Esophagus muscularis mucosa (tissue), 4 donors: ENCODE measurements at regions not wholly inside any gene's neighbourhood (a gene's known extent, or its start where the extent isn't known, plus 50 kb on each side); places are given as distances from the start of the nearest gene placed in this dataset.
"Not testable (repeated sequence)": the region's sequence is repeated elsewhere in the genome, so short reads cannot be mapped to it uniquely, and the experiment has no call there.

ENCODE experiments used
- DNase-seq: peaks from one replicate; pipeline ENCODE4 v3.0.0-alpha.2; 2017; ENCODE audit errors: extremely low spot score
- H3K27ac ChIP-seq, 4 donors: fragments of 200-600 bp; sonication (generic); replicated peaks in 1 of 4; 1 replicate in 3 of 4; 2 replicates in 1 of 4; pipeline ENCODE4 v1.5.1; 2016 to 2019; ENCODE audit warnings: mild to moderate bottlenecking in 1 of 4
- H3K27me3 ChIP-seq, 4 donors: fragments of 200-600 bp; sonication (generic); one replicate each; pipeline versions ENCODE4 v1.5.1 to v1.6.0; 2016 to 2019
- H3K36me3 ChIP-seq, 4 donors: fragments of 200-600 bp; sonication (generic); one replicate each; pipeline ENCODE4 v1.5.1; 2016 to 2019
- H3K4me1 ChIP-seq, 4 donors: fragments of 200-600 bp; sonication (generic); one replicate each; pipeline ENCODE4 v1.5.1; 2016 to 2019
- H3K4me3 ChIP-seq, 4 donors: fragments of 200-600 bp; sonication (generic); 1 replicate in 2 of 4; 2 replicates in 2 of 4; pipeline ENCODE4 v1.5.1; 2016 to 2019; ENCODE audit warnings: mild to moderate bottlenecking in 4 of 4, moderate library complexity in 1 of 4
- H3K9me3 ChIP-seq, 4 donors: fragments of 200-600 bp; sonication (generic); 1 replicate in 3 of 4; 2 replicates in 1 of 4; pipeline ENCODE4 v1.5.1; 2016 to 2019
- EP300 ChIP-seq: sonication (generic); formaldehyde crosslinking; IDR thresholded peaks from one replicate; pipeline ENCODE4 v1.6.1; 2017; ENCODE audit warnings: antibody characterized with exemption
- POLR2A ChIP-seq: fragments of 450-650 bp; IDR thresholded peaks from one replicate; pipeline ENCODE4 v1.6.1; 2017; ENCODE audit warnings: antibody characterized with exemption, moderate library complexity, mild to moderate bottlenecking, low read depth
- POLR2AphosphoS5 ChIP-seq, 2 donors: sonication (generic); formaldehyde crosslinking; IDR thresholded peaks; one replicate each; pipeline ENCODE4 v1.6.1; 2017; ENCODE audit warnings: antibody characterized with exemption in 2 of 2
- WGBS: methylation state at CpG from one replicate; pipeline ENCODE4 v1.1.5; 2018; 5-methylcytosine and 5-hydroxymethylcytosine counted together
- intact Hi-C: fragments of 100-400 bp; cut with DNase I; formaldehyde crosslinking; loops from one replicate; pipeline ENCODE4 v1.15.1; 2023
- TF ChIP-seq, protein P1 (sequence below), 3 experiments: fragments of 200-600 bp in 2 of 3; fragments of 450-650 bp in 1 of 3; sonication (generic) in 2 of 3; IDR thresholded peaks; one replicate each; pipeline ENCODE4 v1.5.1; 2017 to 2019; ENCODE audit warnings: antibody characterized with exemption in 3 of 3, mild to moderate bottlenecking in 2 of 3, moderate library complexity in 1 of 3

GRCh38 chrX:66760651-66761050 is 121.8 kb upstream of the EDA2R start:
- no peaks in the 10 kb centered on the region for H3K27me3 ChIP-seq
- no peaks in the 10 kb centered on the region for H3K36me3 ChIP-seq
- no peak for DNase-seq
- H3K4me3 ChIP-seq: no peak overlapping the region
- intact Hi-C loops: no loop called here
- TF ChIP-seq, protein P1, sequence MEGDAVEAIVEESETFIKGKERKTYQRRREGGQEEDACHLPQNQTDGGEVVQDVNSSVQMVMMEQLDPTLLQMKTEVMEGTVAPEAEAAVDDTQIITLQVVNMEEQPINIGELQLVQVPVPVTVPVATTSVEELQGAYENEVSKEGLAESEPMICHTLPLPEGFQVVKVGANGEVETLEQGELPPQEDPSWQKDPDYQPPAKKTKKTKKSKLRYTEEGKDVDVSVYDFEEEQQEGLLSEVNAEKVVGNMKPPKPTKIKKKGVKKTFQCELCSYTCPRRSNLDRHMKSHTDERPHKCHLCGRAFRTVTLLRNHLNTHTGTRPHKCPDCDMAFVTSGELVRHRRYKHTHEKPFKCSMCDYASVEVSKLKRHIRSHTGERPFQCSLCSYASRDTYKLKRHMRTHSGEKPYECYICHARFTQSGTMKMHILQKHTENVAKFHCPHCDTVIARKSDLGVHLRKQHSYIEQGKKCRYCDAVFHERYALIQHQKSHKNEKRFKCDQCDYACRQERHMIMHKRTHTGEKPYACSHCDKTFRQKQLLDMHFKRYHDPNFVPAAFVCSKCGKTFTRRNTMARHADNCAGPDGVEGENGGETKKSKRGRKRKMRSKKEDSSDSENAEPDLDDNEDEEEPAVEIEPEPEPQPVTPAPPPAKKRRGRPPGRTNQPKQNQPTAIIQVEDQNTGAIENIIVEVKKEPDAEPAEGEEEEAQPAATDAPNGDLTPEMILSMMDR (IDR thresholded peaks at IDR 0.05): no peak
- no peak for TF ChIP-seq POLR2AphosphoS5 (IDR thresholded peaks at IDR 0.05)
- no peak for TF ChIP-seq POLR2A
- TF ChIP-seq EP300: no peak
- H3K27ac ChIP-seq: no peak overlapping the region
- H3K4me1 ChIP-seq: no peaks in the 10 kb centered on the region
- H3K9me3 ChIP-seq: no peaks in the 10 kb centered on the region
- 67% methylated on average over 1 of the region's 1 CpG for WGBS

DNA sequence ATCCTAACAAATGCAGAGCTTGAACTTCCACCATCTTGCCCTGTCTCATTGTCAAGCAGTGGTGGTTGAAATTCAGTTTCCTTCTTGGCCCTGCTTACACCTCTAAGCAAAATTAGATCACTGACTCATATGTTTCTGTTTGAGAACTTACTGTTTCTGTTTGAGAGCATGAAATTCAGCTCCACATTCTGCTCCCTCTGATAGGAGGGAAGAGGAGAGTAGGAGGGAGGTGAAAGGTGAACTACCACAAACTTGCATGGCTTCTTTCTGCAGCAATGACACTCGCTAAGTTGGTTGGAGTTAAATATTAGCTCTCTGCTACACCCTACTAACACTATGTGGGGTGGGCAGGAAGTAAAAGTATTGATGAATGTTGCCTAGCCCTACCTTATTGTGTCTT is 117.8 kb upstream of the EDA2R start:
- Histone ChIP-seq H3K27me3 (no peaks in the 10 kb centered on the region), H3K4me1 (no peaks in the 10 kb centered on the region), H3K27ac (no peak overlapping the region), H3K36me3 (no peaks in the 10 kb centered on the region), H3K4me3 (no peak overlapping the region), H3K9me3 (no peaks in the 10 kb centered on the region)
- 56% methylated on average over 1 of the region's 1 CpG for WGBS
- TF ChIP-seq, protein P1 (IDR thresholded peaks at IDR 0.05): no peak
- no peak for TF ChIP-seq POLR2A
- TF ChIP-seq POLR2AphosphoS5 (IDR thresholded peaks at IDR 0.05): no peak
- TF ChIP-seq EP300: no peak
- intact Hi-C loops: no loop called here
- no peak for DNase-seq

DNA sequence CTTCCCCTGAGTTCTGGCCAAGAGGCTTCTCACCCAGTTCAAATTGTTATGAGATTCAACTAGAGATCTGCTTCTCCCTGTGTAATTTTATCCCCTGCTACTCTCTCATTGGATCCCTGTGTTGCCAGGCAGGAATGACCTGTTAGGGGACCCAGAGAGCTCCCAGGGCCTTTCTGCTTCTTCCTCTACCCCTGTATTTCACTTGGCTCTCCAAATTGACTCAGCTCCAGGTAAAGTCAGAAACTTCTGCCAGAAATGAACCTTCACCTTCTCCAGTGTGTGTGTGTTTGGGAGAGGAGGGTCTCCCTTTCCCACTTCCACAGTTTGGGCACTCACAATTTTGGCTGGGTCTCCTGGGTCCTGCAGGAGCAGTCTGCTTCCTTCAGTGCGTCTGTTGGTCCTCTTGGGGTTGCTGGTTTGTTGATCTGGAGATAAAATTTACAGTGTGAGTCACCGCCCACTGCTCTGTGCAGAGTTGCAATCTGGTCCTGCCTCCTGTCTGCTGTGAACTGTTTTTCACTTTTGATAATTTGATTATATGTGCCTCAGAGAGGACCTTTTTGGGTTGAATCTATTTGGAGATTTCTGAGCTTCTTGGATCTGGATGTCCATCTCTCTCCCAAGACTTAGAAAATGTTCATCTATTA is 112.4 kb upstream of the EDA2R start:
- intact Hi-C loops: no loop called here
- Histone ChIP-seq H3K27ac (no peak overlapping the region), H3K36me3 (no peaks in the 10 kb centered on the region), H3K4me1 (no peaks in the 10 kb centered on the region), H3K27me3 (no peaks in the 10 kb centered on the region), H3K4me3 (no peak overlapping the region), H3K9me3 (peaks cover 0 to 4% (median 0%) of the 10 kb centered on the region in 4 donors)
- no peak for TF ChIP-seq EP300
- no peak for TF ChIP-seq POLR2AphosphoS5 (IDR thresholded peaks at IDR 0.05)
- TF ChIP-seq POLR2A: no peak
- TF ChIP-seq, protein P1 (IDR thresholded peaks at IDR 0.05): no peak
- no peak for DNase-seq
- 56% methylated on average over 2 of the region's 2 CpGs for WGBS

DNA sequence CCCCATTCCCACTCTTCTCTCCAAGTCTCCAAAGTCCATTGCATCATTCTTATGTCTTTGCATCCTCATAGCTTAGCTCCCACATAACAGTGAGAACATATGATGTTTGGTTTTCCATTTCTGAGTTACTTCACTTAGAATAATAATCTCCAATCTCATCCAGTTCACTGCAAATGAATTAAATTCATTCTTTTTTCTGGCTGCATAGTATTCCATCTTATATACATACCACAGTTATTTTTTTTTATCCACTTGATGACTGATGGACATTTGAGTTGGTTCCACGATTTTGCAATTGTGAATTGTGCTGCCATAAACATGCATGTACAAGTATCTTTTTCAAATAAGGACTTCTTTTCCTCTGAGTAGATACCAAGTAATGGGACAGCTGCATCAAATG is 105.6 kb upstream of the EDA2R start:
- H3K27ac ChIP-seq, DNase-seq, H3K4me3 ChIP-seq, H3K27me3 ChIP-seq, H3K36me3 ChIP-seq, intact Hi-C loops, H3K4me1 ChIP-seq: not testable (repeated sequence)
- peaks cover 0 to 20% (median 0%) of the 10 kb centered on the region in 4 donors for H3K9me3 ChIP-seq
- 52% methylated on average over 1 of the region's 1 CpG for WGBS

DNA sequence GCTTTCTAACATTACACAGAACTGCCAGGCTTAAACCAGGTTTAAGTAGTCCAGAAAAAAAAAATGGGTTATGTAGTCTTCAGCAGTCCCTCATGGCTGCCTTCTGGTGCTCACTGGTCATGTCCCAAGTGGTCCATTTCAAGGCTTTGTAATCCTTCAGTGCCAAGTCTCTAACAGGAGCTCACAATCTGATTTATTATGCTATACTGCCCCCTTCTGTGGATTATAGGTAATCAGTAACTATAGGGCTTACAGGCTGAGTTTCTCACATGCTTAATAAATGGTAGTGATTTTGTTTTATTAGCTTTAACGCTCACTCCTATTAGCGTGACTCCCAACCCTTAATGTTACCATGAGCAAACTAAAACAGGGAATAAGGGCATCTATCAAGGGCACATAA is 92.5 kb upstream of the EDA2R start:
- Histone ChIP-seq H3K27me3 (no peaks in the 10 kb centered on the region), H3K9me3 (no peaks in the 10 kb centered on the region), H3K4me1 (no peaks in the 10 kb centered on the region), H3K4me3 (no peak overlapping the region), H3K27ac (no peak overlapping the region), H3K36me3 (no peaks in the 10 kb centered on the region)
- DNase-seq: no peak
- no peak for TF ChIP-seq EP300
- TF ChIP-seq, protein P1 (IDR thresholded peaks at IDR 0.05): peak in 1 of 3 experiments; percentile 29
- WGBS: 45% methylated on average over 2 of the region's 2 CpGs
- intact Hi-C loops: no loop called here
